8988T (cell line): ENCODE measurements at regions not wholly inside any gene's neighbourhood (a gene's known extent, or its start where the extent isn't known, plus 50 kb on each side); places are given as distances from the start of the nearest gene placed in this dataset.
"Not testable (repeated sequence)": the region's sequence is repeated elsewhere in the genome, so short reads cannot be mapped to it uniquely, and the experiment has no call there.

Source experiments
- DNase-seq: peaks from one replicate; pipeline ENCODE4 v3.0.0; 2011

- no peak for DNase-seq
Measured at GRCh38 chr5:92064993-92065392, 681.9 kb upstream of the ARRDC3 start.

- DNase-seq = no peak
Measured at GRCh38 chr5:92051741-92052140, 668.6 kb upstream of the ARRDC3 start.

DNA sequence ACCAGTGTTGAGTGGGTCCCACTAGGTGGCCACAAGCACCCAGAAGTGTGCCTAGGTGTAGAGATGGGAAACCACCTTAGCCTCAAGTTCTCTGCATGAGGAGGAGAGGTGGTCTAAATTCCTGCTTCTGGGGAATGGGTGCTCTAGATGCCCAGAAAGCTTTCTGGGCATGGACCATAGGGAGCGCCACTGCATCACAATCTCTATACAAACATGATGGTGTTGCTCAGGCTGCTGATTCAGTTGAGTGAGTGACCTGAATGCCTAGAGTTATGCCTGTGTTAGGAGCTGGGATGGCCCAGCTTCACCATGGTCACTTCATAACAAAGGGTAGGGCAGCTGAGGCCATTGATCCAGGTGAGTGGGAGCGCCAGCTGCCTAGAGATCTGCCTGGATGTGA, 667.9 kb upstream of the ARRDC3 start:
- no peak for DNase-seq

- DNase-seq = no peak
Measured at GRCh38 chr5:92041911-92042660, 659.0 kb upstream of the ARRDC3 start.

DNA sequence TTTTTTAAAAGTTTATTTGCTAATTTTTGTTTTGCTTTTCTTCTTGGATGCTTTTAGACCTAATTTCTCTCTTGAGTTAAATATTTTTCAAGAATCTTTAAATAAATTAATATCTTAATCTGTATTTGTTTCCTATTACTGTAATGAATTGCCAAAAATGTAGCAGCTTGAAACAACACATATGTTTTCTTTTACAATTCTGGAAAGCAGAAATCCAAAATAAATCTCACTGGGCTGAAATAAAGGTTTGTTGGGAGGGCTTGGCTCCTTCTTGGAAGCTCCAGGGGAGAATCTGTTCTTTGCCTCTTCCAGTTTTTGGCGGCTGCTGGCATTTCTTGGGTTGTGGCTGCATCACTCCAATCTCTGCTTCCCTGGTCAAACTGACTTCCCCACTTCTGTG, 658.1 kb upstream of the ARRDC3 start:
- no peak for DNase-seq

- not testable (repeated sequence) for DNase-seq
Measured at GRCh38 chr5:92029792-92030191, 646.7 kb upstream of the ARRDC3 start.

DNA sequence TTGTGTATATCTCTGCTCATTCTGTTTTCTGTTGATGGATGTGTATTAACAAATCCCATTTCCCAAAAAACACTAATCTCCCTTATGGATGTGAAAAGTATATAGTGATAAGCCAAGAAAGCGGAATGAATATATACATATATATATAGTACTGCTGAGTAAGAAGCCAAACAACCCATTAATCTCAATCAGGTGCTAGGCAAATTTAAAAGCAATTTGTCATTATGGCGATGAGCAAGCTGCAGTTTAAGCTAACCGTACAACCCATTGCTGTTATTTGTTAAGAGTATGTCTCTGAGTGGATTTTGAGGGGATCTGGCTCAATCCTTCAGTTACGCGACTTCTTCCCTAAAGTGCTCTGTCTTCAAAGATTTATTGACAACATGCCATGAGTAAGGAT, 640.4 kb upstream of the ARRDC3 start:
- DNase-seq = no peak

GRCh38 chr5:92023141-92023471, 640.0 kb upstream of the ARRDC3 start:
- DNase-seq = no peak

DNA sequence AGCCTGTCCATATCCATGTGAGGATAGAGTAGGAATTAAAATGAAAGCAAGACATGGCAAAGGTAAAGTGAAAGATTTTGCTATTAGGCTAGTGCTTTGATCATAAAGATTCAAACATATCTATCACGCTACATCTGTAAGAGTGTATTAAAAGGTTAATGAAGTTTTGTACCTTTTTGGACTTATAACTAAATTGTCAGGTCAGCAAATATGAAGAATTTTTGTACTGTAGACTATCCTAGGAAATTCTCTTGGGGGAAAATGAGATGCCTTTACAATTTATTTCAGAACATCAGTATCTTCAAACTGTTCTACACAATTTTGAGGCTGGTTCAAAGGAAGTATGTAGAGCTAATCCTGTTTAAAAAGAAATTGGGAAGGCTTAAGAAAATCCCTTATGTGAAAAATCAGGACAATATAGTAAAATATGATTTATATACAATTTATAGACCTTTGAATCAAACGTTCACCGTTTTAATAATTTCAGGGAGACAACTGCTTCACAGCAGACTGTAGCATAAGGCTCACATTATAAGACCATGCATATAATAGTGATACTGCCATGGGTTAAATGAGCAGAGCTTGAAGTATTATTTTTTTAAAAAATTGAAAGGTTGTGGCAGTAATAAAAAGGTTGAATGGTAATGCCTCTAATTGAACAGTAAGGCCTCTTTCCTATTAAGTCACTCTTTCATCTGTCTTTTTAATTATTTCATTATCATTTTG, 639.5 kb upstream of the ARRDC3 start:
- no peak for DNase-seq

DNA sequence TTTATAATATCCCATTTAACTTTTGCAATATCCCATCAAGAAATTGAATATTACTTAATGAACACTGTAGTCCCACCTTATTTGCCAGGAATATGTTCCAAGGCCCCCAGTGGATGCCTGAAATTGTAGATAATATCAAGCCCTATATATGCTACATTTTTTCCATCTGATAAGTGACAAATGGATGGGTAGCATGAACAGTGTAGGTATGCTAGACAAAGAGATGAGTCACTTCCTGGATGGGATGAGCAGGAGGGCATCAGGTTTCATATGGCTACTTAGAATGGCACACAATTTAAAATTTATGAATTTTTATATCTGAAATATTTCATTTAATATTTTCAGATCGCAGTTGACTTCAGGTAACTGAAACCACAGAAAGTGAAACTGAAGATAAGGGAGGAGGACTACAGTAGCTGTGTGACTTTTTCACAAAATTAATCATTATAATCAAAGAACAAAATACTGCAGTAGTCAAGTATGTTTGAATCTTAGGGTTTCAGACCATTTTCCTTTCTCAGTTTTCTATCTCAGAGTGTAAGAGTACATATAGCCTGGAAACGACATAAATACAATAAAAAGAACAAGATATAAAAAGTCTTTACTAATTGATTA, 636.4 kb upstream of the ARRDC3 start:
- no peak for DNase-seq

DNA sequence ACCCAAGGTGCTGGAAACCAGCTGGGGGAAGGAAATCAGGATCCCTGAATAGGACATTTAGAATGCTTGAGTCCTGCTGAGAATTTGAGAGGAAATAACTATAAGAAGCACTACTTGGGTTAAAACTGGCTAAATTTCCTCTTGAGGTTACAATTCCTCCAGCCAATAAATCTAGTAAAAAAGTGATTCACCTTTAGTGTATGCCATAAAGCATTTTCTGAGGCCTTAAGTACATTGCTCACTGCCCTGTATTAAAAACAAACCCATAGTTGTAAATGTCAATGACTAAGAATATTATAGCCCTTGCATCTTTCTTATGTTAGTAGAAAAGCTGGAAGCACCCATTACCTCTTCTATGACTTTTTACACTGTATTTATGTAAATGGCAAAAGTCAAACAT, 634.7 kb upstream of the ARRDC3 start:
- DNase-seq = no peak

DNA sequence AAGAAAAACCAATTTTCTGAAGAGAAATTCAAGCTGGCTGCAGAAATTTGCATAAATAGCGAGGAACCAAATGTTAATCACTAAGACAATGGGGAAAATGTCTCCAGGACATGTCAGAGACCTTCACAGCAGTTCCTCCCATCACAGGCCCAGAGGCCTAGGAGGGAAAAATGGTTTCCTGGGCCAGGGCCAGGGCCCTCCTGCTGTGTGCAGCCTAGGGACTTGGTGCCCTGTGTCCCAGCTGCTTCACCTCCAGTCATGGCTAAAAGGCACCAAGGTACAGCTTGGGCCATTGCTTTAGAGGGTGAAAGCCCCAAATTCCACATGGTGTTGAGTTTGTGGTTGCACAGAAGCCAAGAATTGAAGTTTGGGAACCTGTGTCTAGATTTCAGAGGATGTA, 628.7 kb upstream of the ARRDC3 start:
- not testable (repeated sequence) for DNase-seq

DNA sequence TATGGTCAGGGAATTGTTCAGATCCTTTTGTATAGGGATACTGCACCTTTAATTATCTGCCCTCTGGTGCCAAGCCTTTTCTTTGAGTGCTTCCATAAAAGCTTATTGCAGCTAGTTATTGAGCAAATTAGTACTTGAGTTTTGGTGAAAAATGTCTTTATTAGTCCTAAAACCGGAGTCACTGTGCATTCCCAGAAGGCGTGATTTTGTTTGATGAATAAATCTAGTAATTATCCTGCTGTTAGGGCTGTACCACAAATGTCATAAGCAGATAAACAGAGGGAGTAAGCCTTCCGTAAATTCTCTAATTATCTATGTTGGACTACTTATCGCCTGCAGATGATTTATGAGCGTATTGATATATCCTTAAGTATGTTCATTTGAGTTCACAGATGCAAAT, 620.7 kb upstream of the ARRDC3 start:
- no peak for DNase-seq

DNA sequence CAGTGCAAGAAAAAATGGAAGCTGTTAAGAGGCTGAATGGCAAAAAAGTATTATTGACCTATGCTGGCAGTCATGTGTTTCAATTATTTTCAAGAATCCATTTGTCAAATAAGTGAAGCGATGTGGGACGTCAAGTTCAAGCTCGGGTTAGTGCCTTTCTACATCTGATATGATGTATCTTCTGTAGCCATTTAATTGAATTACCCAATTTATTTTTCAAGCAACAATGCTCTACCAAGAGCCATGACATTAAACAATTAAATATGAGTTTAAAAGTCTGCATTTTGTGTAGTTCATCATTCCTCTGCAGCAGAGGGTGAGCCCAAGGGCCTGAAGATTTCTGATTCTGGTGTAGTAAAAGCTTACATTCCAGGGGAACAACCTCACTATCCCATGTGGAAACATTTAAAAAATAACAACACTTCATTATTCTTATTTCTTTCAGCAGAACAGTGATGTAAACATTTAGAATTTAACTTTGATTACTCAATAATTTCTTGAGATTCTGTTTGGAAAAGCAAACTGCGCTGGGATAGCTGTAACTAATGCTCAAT, 619.7 kb upstream of the ARRDC3 start:
- no peak for DNase-seq

DNA sequence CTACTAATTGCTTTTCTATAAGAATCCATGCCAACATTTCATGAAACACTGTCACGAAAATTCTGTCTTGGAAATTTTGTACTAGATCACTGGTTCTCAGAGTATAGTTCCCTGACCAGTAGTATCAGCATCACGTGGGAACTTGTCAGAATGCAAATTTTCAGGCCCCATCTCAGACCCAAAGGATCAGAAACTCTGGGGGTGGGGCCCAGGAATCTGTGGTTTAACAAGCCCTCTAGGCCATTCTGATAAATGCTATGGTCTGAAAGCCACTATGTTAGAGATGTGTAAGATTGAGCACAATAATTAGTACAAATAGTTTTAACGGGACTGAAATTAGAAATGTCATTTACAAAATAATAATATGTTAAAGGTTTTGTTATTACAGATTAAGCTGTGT, 615.7 kb upstream of the ARRDC3 start:
- no peak for DNase-seq

GRCh38 chr5:91983869-91984268, 600.8 kb upstream of the ARRDC3 start:
- no peak for DNase-seq

DNA sequence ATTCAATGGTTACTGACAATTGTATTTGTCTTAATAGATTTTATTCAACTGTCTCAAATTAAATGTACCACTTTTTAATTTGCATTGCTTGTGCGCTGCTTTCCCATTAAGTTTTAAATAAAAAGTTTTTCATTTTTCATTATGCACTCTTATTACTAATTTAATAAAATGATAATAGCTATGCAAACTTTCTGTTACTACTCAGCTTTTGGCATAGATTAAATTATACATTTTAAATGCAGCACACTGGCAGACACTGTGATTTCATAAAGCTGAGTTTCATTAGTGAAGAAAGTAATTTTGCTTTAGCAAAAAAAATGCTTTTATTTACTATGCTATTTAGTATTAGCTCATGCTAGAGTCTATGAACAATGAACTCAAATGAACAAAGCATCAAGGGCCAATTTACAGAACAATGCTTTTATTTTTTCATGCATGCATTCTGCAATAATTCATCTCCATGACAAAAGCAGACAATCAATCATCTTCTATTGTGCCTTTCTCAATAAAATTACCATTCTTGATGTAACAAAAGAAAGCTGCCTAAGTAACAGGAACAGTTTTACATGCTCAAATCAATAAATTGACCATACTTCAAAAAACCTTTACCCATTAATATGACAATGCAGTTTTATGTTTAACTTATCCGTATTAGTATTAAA, 595.2 kb upstream of the ARRDC3 start:
- no peak for DNase-seq

DNA sequence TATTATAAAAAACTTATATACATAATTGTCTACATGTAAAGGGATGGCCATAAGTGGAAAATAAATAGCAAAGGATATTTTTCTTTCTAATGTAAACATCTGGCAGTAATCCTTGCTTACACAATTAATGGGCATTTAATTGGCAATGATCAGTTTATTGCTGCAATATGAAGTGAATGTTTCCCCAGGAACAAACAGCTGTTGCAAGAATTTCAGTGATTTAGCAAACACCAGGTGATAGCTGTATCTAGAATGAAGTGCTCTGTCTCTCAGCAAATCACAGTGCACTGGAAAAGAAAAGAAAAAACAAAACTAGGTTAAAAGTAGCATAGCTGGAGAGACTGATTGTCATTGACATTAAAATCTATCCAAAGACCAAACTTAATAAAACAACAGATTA, 594.5 kb upstream of the ARRDC3 start:
- DNase-seq = no peak

- no peak for DNase-seq
Measured at GRCh38 chr5:91976451-91976850, 593.3 kb upstream of the ARRDC3 start.

GRCh38 chr5:91963166-91963565, 580.0 kb upstream of the ARRDC3 start:
- no peak for DNase-seq

- no peak for DNase-seq
Measured at GRCh38 chr5:91957666-91958065, 574.5 kb upstream of the ARRDC3 start.

DNA sequence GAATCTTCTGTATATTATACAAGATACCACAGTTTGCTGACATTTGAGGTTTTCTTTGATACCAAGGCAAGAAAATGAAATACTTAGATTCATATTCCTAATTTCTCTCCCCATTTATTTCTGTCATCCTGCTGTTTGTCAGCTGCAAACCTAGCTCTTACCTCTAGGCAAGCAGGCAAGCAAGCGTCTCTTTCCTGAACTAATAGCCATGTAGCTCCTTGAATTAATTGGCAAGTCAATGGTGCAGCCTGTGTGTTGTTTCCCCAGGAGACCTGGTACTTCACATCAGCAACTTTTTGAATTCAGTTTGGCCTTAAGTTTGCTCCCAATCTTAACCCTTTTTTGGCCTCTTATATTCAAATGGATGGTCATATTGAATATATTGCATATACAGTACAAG, 573.6 kb upstream of the ARRDC3 start:
- DNase-seq = no peak

GRCh38 chr5:91955610-91956009, 572.5 kb upstream of the ARRDC3 start:
- DNase-seq = no peak

- DNase-seq = no peak
Measured at GRCh38 chr5:91954136-91954535, 571.0 kb upstream of the ARRDC3 start.
